ENCODE measurements at regions not wholly inside any gene's neighbourhood (a gene's known extent, or its start where the extent isn't known, plus 50 kb on each side); places are given as distances from the start of the nearest gene placed in this dataset.
A peak's percentile ranks its signal among the peaks of the same experiment; 100 is the strongest.

DNA sequence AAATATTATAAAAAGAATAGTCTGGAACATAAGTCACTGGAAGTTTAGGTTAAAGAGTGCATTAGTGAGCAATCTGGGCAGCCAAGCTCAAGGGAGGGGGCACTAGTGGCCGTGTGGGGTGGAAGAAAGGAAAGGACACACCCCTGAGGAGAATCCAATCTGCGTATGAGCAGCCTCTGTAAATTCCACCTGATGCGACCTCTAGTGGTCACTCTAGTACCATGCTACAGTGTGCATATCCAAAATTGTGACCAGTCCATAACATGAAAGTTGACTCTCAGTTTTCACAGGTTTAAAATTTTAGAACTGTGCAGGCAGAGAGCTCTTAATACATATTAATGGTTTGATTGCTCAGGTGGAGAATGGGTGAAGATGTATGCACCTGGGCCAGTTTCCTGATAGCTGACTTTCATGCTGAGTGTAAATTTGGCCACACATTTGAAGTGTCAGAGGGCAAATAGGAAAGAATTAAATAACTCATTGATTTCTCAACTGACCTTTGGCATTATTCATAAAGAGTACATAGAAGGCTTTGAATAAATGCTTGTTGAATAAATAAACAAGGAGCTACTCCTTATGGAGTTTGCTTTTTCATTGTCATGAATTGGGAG lies 105.9 kb upstream of the C21orf91 start:
- TF ChIP-seq CTCF (IDR thresholded peaks at IDR 0.05; ENCODE audit: low read depth, low read length) = peak; percentile 83
- DNase-seq (ENCODE audit: low read depth in 2 of 2) = peak; percentile 66 to 72
- no peak overlapping the region for H3K4me3 ChIP-seq (replicated peaks in 1 of 2; ENCODE audit: low read depth in 2 of 2, low read length in 2 of 2)

- H3K4me3 ChIP-seq (replicated peaks in 1 of 2; ENCODE audit: low read depth in 2 of 2, low read length in 2 of 2) = no peak overlapping the region
- TF ChIP-seq CTCF (IDR thresholded peaks at IDR 0.05; ENCODE audit: low read depth, low read length) = no peak
- peak; percentile 78 to 88 for DNase-seq (ENCODE audit: low read depth in 2 of 2)
Observed at GRCh38 chr21:17921579-17922530, 102.7 kb upstream of the C21orf91 start.

DNA sequence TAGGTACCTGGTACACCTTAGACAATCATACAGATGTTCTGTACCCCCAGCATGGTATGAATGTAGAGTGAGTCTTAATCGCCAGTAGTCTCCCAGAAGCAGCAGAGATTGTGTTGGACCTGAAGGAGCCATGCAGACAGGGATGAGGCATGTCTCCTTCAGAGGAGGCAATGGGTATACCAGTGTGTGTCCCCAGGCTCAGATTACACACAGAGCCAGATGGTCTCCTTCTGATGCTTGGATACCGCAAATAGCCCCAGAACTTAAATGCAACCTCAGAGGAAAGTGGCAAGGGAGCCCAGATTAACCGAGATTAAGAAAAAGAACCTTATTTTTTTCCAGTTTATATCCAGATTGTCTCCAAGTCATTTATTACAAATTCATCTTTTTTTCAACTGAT lies 96.8 kb upstream of the C21orf91 start:
- H3K4me3 ChIP-seq (replicated peaks in 1 of 2; ENCODE audit: low read depth in 2 of 2, low read length in 2 of 2) = no peak overlapping the region
- no peak for DNase-seq (ENCODE audit: low read depth in 2 of 2)
- TF ChIP-seq CTCF (IDR thresholded peaks at IDR 0.05; ENCODE audit: low read depth, low read length) = no peak

DNA sequence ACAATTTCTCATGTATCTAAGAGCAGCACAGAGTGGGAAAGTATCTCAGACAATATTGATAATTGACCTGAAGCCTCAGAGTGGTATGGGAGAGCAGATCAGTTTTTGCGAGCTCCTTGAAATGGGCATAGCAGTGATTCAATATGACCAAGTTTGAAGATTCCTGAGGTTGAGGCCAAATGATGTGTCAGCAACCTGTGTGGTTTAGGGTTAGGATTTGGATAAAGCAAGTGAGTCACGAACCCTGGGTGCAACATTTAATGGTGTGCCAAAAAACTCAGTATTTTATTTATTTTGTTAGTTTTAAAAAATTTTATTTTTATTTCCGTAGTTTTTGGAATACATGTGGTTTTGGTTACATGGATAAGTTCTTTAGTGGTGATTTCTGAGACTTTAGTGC lies 92.5 kb upstream of the C21orf91 start:
- no peak overlapping the region for H3K4me3 ChIP-seq (replicated peaks in 1 of 2; ENCODE audit: low read depth in 2 of 2, low read length in 2 of 2)
- peak in 1 of 2 donors; percentile 22 for DNase-seq (ENCODE audit: low read depth in 2 of 2)
- TF ChIP-seq CTCF (IDR thresholded peaks at IDR 0.05; ENCODE audit: low read depth, low read length) = no peak

- TF ChIP-seq CTCF (IDR thresholded peaks at IDR 0.05; ENCODE audit: low read depth, low read length) = no peak
- peak in 1 of 2 donors; percentile 24 for DNase-seq (ENCODE audit: low read depth in 2 of 2)
- H3K4me3 ChIP-seq (replicated peaks in 1 of 2; ENCODE audit: low read depth in 2 of 2, low read length in 2 of 2) = no peak overlapping the region
Observed at GRCh38 chr21:17903929-17904639, 84.9 kb upstream of the C21orf91 start.

GRCh38 chr21:17903029-17903806 lies 84.1 kb upstream of the C21orf91 start:
- H3K4me3 ChIP-seq (replicated peaks in 1 of 2; ENCODE audit: low read depth in 2 of 2, low read length in 2 of 2) = no peak overlapping the region
- no peak for TF ChIP-seq CTCF (IDR thresholded peaks at IDR 0.05; ENCODE audit: low read depth, low read length)
- peak; percentile 61 to 67 for DNase-seq (ENCODE audit: low read depth in 2 of 2)
